ENCODE measurements at regions not wholly inside any gene's neighbourhood (a gene's known extent, or its start where the extent isn't known, plus 50 kb on each side); places are given as distances from the start of the nearest gene placed in this dataset.

DNA sequence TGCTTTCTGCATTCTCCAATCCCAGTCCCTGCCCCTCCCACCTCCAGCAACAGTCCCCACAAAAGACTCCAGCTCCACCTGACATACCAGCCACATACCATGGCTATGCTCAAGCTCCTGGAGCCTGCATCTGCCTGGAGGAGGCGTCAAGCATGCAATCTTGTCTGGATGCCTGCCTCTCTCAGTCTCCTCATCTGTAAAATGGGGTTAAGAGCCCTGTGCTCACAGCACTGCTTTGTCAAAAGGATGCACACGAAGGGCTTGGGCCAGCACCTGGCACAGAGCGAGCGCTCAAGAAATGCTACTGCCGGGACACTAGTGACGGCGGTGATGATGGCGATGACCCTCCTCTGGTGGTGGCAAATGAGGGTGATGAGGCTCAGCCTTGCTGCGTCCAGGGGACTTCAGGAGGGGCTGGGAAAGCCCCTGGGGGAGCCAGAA lies 202.9 kb upstream of the IER5L start:
- Histone ChIP-seq H3K79me2 (ENCODE audit: control insufficient read depth, low read length) (no peaks in the 10 kb centered on the region), H3K27me3 (ENCODE audit: control insufficient read depth, low read length) (peaks cover 6% of the 10 kb centered on the region), H3K36me3 (ENCODE audit: control insufficient read depth, low read length) (no peaks in the 10 kb centered on the region), H3K4me1 (ENCODE audit: control insufficient read depth, low read length) (peaks cover 21% of the 10 kb centered on the region), H3K4me3 (ENCODE audit: low read length) (no peak overlapping the region), H3K4me2 (ENCODE audit: low read length) (no peak overlapping the region), H3K27ac (ENCODE audit: low read depth, low read length) (no peak overlapping the region), H4K20me1 (ENCODE audit: control insufficient read depth, insufficient read depth, low read depth, low read length) (no peaks in the 10 kb centered on the region), H3F3A (ENCODE audit: control insufficient read depth, insufficient read depth) (no peaks in the 10 kb centered on the region), H3K9me2 (replicated peaks; ENCODE audit: control insufficient read depth, low read length) (no peaks in the 10 kb centered on the region), H3K9me3 (ENCODE audit: control insufficient read depth, insufficient read depth, low read length) (no peaks in the 10 kb centered on the region)
- TF ChIP-seq, protein P1, sequence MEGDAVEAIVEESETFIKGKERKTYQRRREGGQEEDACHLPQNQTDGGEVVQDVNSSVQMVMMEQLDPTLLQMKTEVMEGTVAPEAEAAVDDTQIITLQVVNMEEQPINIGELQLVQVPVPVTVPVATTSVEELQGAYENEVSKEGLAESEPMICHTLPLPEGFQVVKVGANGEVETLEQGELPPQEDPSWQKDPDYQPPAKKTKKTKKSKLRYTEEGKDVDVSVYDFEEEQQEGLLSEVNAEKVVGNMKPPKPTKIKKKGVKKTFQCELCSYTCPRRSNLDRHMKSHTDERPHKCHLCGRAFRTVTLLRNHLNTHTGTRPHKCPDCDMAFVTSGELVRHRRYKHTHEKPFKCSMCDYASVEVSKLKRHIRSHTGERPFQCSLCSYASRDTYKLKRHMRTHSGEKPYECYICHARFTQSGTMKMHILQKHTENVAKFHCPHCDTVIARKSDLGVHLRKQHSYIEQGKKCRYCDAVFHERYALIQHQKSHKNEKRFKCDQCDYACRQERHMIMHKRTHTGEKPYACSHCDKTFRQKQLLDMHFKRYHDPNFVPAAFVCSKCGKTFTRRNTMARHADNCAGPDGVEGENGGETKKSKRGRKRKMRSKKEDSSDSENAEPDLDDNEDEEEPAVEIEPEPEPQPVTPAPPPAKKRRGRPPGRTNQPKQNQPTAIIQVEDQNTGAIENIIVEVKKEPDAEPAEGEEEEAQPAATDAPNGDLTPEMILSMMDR (IDR thresholded peaks at IDR 0.05; ENCODE audit: low read depth, low read length, poor library complexity, severe bottlenecking) = no peak

DNA sequence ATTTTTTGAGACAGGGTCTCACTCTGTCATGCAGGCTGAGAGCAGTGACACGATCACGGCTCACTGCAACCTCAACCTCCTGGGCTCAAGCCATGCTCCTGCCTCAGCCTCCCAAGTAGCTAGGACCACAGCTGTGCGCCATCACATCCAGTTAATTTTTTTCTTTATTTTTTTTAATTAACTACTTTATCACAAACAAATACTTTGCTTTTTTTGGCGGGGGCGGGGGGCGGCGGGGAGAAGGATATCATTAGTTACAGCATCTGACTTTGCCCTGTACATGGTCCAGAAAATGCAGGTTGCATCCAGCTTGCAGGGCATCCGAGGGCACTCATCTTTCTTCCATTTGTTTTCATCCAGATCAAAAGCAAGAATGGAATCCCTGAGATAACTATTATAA lies 201.8 kb upstream of the IER5L start:
- no peaks in the 10 kb centered on the region for H4K20me1 ChIP-seq (ENCODE audit: control insufficient read depth, insufficient read depth, low read depth, low read length)
- no peaks in the 10 kb centered on the region for H3K79me2 ChIP-seq (ENCODE audit: control insufficient read depth, low read length)
- no peaks in the 10 kb centered on the region for H3K36me3 ChIP-seq (ENCODE audit: control insufficient read depth, low read length)
- no peak overlapping the region for H3K4me2 ChIP-seq (ENCODE audit: low read length)
- H3K9me2 ChIP-seq (replicated peaks; ENCODE audit: control insufficient read depth, low read length) = no peaks in the 10 kb centered on the region
- H3F3A ChIP-seq (ENCODE audit: control insufficient read depth, insufficient read depth) = no peaks in the 10 kb centered on the region
- peaks cover 11% of the 10 kb centered on the region for H3K27me3 ChIP-seq (ENCODE audit: control insufficient read depth, low read length)
- no peak overlapping the region for H3K4me3 ChIP-seq (ENCODE audit: low read length)
- peaks cover 10% of the 10 kb centered on the region for H3K4me1 ChIP-seq (ENCODE audit: control insufficient read depth, low read length)
- TF ChIP-seq EZH2phosphoT487 (IDR thresholded peaks at IDR 0.05; ENCODE audit: borderline replicate concordance, low read length) = no peak
- TF ChIP-seq, protein P1 (IDR thresholded peaks at IDR 0.05; ENCODE audit: low read depth, low read length, poor library complexity, severe bottlenecking) = no peak
- no peaks in the 10 kb centered on the region for H3K9me3 ChIP-seq (ENCODE audit: control insufficient read depth, insufficient read depth, low read length)
- H3K27ac ChIP-seq (ENCODE audit: low read depth, low read length) = no peak overlapping the region

DNA sequence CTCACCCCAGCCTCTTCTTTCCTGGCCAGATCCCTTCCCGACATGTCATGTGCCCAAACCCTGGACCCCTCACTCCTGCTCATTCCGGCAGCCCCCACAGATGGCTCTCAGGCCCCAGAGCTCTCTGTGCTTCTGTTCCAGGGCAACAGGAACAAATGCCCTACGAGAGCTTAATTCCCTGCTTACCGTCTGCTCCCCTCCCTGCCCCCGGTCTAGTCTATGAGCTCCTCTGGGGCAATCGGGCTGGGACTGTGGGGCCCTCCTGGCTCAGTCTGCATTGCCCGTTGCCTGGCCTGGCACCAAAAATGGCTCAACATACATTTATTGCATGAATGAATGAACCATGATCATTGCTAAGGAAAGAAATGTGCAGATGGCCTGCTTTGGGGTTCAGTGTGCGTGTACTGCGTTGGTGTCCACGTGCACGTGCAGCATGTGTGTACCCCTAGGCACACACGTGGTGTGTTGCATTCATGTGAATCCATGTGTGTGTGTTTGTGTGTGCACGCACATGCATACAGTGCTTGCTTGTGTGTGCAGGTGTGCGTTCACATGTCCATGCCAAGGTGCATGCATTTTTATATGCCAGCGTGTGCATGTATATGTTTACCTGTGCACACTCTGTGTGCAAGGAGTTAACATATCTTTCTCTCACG lies 201.2 kb upstream of the IER5L start:
- H3K4me3 ChIP-seq (ENCODE audit: low read length) = no peak overlapping the region
- peaks cover 11% of the 10 kb centered on the region for H3K27me3 ChIP-seq (ENCODE audit: control insufficient read depth, low read length)
- H3K27ac ChIP-seq (ENCODE audit: low read depth, low read length) = no peak overlapping the region
- H4K20me1 ChIP-seq (ENCODE audit: control insufficient read depth, insufficient read depth, low read depth, low read length) = no peaks in the 10 kb centered on the region
- no peaks in the 10 kb centered on the region for H3K79me2 ChIP-seq (ENCODE audit: control insufficient read depth, low read length)
- H3K9me2 ChIP-seq (replicated peaks; ENCODE audit: control insufficient read depth, low read length) = no peaks in the 10 kb centered on the region
- H3K36me3 ChIP-seq (ENCODE audit: control insufficient read depth, low read length) = no peaks in the 10 kb centered on the region
- no peak for TF ChIP-seq EZH2phosphoT487 (IDR thresholded peaks at IDR 0.05; ENCODE audit: borderline replicate concordance, low read length)
- TF ChIP-seq, protein P1 (IDR thresholded peaks at IDR 0.05; ENCODE audit: low read depth, low read length, poor library complexity, severe bottlenecking) = no peak
- H3K9me3 ChIP-seq (ENCODE audit: control insufficient read depth, insufficient read depth, low read length) = no peaks in the 10 kb centered on the region
- no peak overlapping the region for H3K4me2 ChIP-seq (ENCODE audit: low read length)
- H3F3A ChIP-seq (ENCODE audit: control insufficient read depth, insufficient read depth) = no peaks in the 10 kb centered on the region
- peaks cover 8% of the 10 kb centered on the region for H3K4me1 ChIP-seq (ENCODE audit: control insufficient read depth, low read length)

All from DOHH2 (cell line).